HCT116 (cell line): ENCODE measurements at regions not wholly inside any gene's neighbourhood (a gene's known extent, or its start where the extent isn't known, plus 50 kb on each side); places are given as distances from the start of the nearest gene placed in this dataset.

Experiments used
- ATAC-seq: fragments of 200-7000 bp; cut with Tn5 transposase; 2 replicates; pipeline ENCODE4 v1.9.1; 2020; ENCODE audit warnings: mild to moderate bottlenecking, moderate library complexity
- BruUV-seq: library from RNA; stranded (reverse); fragments of 400-500 nt; replicated peaks from 2 replicates; lab custom pipeline; 2021; lab: Mats Ljungman, UMichigan
- CTCF ChIA-PET: fragments of 300-600 bp; sonication (Branson Sonifier 250); formaldehyde crosslinking; loops from one replicate; lab custom pipeline; 2021; ENCODE audit warnings: antibody characterized with exemption; lab: Charles Lee
- POLR2A ChIA-PET: fragments of 300-600, 350-600 bp; sonication (Branson Sonifier 250); formaldehyde crosslinking; loops from one replicate; lab custom pipeline; 2021; ENCODE audit warnings: antibody characterized with exemption; lab: Charles Lee
- RAD21 ChIA-PET, 2 experiments: fragments of 300-600 bp; sonication (Branson Sonifier 250); formaldehyde crosslinking; loops; one replicate each; lab custom pipeline; 2023; ENCODE audit warnings: low total read pairs in 2 of 2; ENCODE audit not compliant: uncharacterized antibody in 2 of 2, unreplicated experiment in 2 of 2, low non-redundant PET in 1 of 2; lab: Charles Lee
- DNase-seq: peaks from one replicate; pipeline ENCODE4 v3.0.0-alpha.2; 2010; ENCODE audit warnings: low read depth, low spot score
- H2AFZ ChIP-seq: fragments of 200-600 bp; shearing (Covaris generic), sonication (generic); 2 replicates; pipeline ENCODE4 v1.6.1; 2017; ENCODE audit warnings: low read depth, mixed run types, mixed read lengths, antibody characterized with exemption, low read length; ENCODE audit not compliant: poor library complexity, severe bottlenecking
- H3K27ac ChIP-seq: 2 replicates; pipeline ENCODE4 v1.5.1; 2012; ENCODE audit warnings: low read depth, low read length
- H3K27me3 ChIP-seq: fragments of 200-600 bp; sonication (generic); 2 replicates; pipeline ENCODE4 v1.6.1; 2016; ENCODE audit warnings: mixed run types, low read length, mixed read lengths; ENCODE audit not compliant: insufficient read depth
- H3K36me3 ChIP-seq, 2 experiments: fragments of 200-500 bp in 1 of 2; fragments of 200-600 bp in 1 of 2; sonication (Bioruptor generic) in 1 of 2; sonication (generic) in 1 of 2; 2 replicates each; pipeline versions ENCODE4 v1.5.1 to v1.6.1; 2014 to 2016; ENCODE audit warnings: low read length in 2 of 2, inconsistent platforms in 1 of 2, mixed read lengths in 1 of 2, mixed run types in 1 of 2; ENCODE audit not compliant: insufficient read depth in 2 of 2, control insufficient read depth in 1 of 2
- H3K4me1 ChIP-seq, 2 experiments: fragments of 200-600 bp in 1 of 2; sonication (generic) in 1 of 2; 2 replicates each; pipeline versions ENCODE4 v1.5.1 to v1.6.1; 2012 to 2017; ENCODE audit warnings: low read length in 2 of 2, inconsistent platforms in 1 of 2, mild to moderate bottlenecking in 1 of 2, mixed read lengths in 1 of 2, mixed run types in 1 of 2, moderate library complexity in 1 of 2; ENCODE audit not compliant: insufficient read depth in 2 of 2, control insufficient read depth in 1 of 2
- H3K4me2 ChIP-seq: fragments of 200-600 bp; sonication (generic); 2 replicates; pipeline ENCODE4 v1.6.1; 2017; ENCODE audit warnings: mixed run types, low read length, mixed read lengths
- H3K4me3 ChIP-seq, 2 experiments: fragments of 200-600 bp in 1 of 2; sonication (generic) in 1 of 2; replicated peaks in 1 of 2; 2 replicates each; pipeline ENCODE4 v1.5.1; 2011 to 2016; ENCODE audit warnings: low read length in 2 of 2, control low read depth in 1 of 2, low read depth in 1 of 2, mild to moderate bottlenecking in 1 of 2, mixed read lengths in 1 of 2, mixed run types in 1 of 2
- H3K79me2 ChIP-seq: fragments of 200-600 bp; sonication (generic); 2 replicates; pipeline ENCODE4 v1.6.1; 2017; ENCODE audit warnings: mild to moderate bottlenecking, mixed run types, low read length, moderate library complexity, mixed read lengths; ENCODE audit not compliant: insufficient read depth
- H3K9ac ChIP-seq: fragments of 200-600 bp; sonication (generic); 2 replicates; pipeline ENCODE4 v1.6.1; 2016; ENCODE audit warnings: low read length, mixed read lengths
- H3K9me2 ChIP-seq: fragments of 200-600 bp; sonication (generic), shearing (Covaris generic); 2 replicates; pipeline ENCODE4 v1.6.1; 2017; ENCODE audit warnings: mixed run types, mild to moderate bottlenecking, moderate library complexity; ENCODE audit not compliant: insufficient read depth
- H3K9me3 ChIP-seq, 2 experiments: fragments of 200-500 bp in 1 of 2; fragments of 200-600 bp in 1 of 2; sonication (Bioruptor generic) in 1 of 2; sonication (generic) in 1 of 2; 2 replicates each; pipeline ENCODE4 v1.6.1; 2014 to 2017; ENCODE audit warnings: low read length in 2 of 2, mixed read lengths in 2 of 2, inconsistent platforms in 1 of 2, low read depth in 1 of 2, mild to moderate bottlenecking in 1 of 2, mixed run types in 1 of 2, moderate library complexity in 1 of 2; ENCODE audit not compliant: control insufficient read depth in 1 of 2, insufficient read depth in 1 of 2
- H4K20me1 ChIP-seq: fragments of 200-600 bp; sonication (generic), shearing (Covaris generic); 2 replicates; pipeline ENCODE4 v1.6.1; 2017; ENCODE audit warnings: mixed run types, mild to moderate bottlenecking, moderate library complexity; ENCODE audit not compliant: insufficient read depth
- ATF3 ChIP-seq: IDR thresholded peaks from 2 replicates; pipeline ENCODE4 v1.6.1; 2012
- ELF1 ChIP-seq: IDR thresholded peaks from 2 replicates; pipeline ENCODE4 v1.6.1; 2012; ENCODE audit warnings: low read depth, borderline replicate concordance
- EZH2 ChIP-seq: fragments of 200-600 bp; sonication (generic); IDR thresholded peaks from 2 replicates; pipeline ENCODE4 v1.6.1; 2017; ENCODE audit warnings: antibody characterized with exemption, mixed run types
- POLR2A ChIP-seq: IDR thresholded peaks from 2 replicates; pipeline ENCODE4 v1.7.0; 2011; ENCODE audit warnings: borderline replicate concordance; ENCODE audit not compliant: insufficient read depth, insufficient read length; ENCODE audit errors: extremely low read depth
- POLR2AphosphoS5 ChIP-seq: IDR thresholded peaks from 2 replicates; pipeline ENCODE4 v1.6.1; 2011; ENCODE audit warnings: mild to moderate bottlenecking, low read depth, low read length, moderate library complexity
- RAD21 ChIP-seq: IDR thresholded peaks from 2 replicates; pipeline ENCODE4 v1.6.1; 2012; ENCODE audit warnings: low read depth, mild to moderate bottlenecking
- REST ChIP-seq: IDR thresholded peaks from 2 replicates; pipeline ENCODE4 v1.6.1; 2012; ENCODE audit warnings: low read depth
- ZNF274 ChIP-seq: fragments of 200-500 bp; sonication (Bioruptor generic); IDR thresholded peaks from 2 replicates; pipeline ENCODE4 v1.6.1; 2014; ENCODE audit warnings: mild to moderate bottlenecking, low read depth, low read length, inconsistent platforms
- intact Hi-C: fragments of 100-400 bp; cut with micrococcal nuclease; formaldehyde crosslinking; loops from 2 replicates; pipeline ENCODE4 v1.10.0; 2022

GRCh38 chr5:63843190-63843589, 119.1 kb downstream of the HTR1A start:
- RAD21 ChIA-PET = no interaction called here
- no peak for ATAC-seq
- BruUV-seq = no TSS peak

GRCh38 chr5:63837437-63837836, 124.8 kb downstream of the HTR1A start:
- POLR2A ChIA-PET = interaction anchor here (0.6 kb wide), 1 partner anchor 660 kb away, joined by 3 read pairs; no protein-coding TSS in a partner anchor
- Histone ChIP-seq H3K4me1 (no peaks in the 10 kb centered on the region), H3K9me2 (no peaks in the 10 kb centered on the region), H2AFZ (no peak overlapping the region), H4K20me1 (no peaks in the 10 kb centered on the region), H3K27ac (no peak overlapping the region), H3K36me3 (no peaks in the 10 kb centered on the region), H3K9me3 (peaks cover 9 to 20% of the 10 kb centered on the region in 2 experiments; a peak in 2 of 4 replicates), H3K4me2 (no peak overlapping the region), H3K9ac (no peak overlapping the region), H3K79me2 (no peaks in the 10 kb centered on the region), H3K4me3 (no peak overlapping the region), H3K27me3 (no peaks in the 10 kb centered on the region)
- RAD21 ChIA-PET = no interaction called here
- TF ChIP-seq ATF3 = no peak
- TF ChIP-seq POLR2AphosphoS5 = no peak
- no peak for TF ChIP-seq RAD21
- TF ChIP-seq REST = no peak
- TF ChIP-seq POLR2A = no peak
- no peak for TF ChIP-seq ELF1
- no peak for TF ChIP-seq EZH2
- no peak for DNase-seq
- BruUV-seq = no TSS peak
- intact Hi-C loops = no loop called here
- CTCF ChIA-PET = no interaction called here
- no peak for ATAC-seq

More at GRCh38 chr5:63843190-63843589, 119.1 kb downstream of the HTR1A start:
- H3K9me3 ChIP-seq = peaks cover 11 to 20% of the 10 kb centered on the region in 2 experiments; a peak in 2 of 4 replicates
- ChIA-PET POLR2A (no interaction called here), CTCF (no interaction called here)
- H3K27me3 ChIP-seq = no peaks in the 10 kb centered on the region
- no peaks in the 10 kb centered on the region for H3K79me2 ChIP-seq
- no peak overlapping the region for H3K9ac ChIP-seq
- no peaks in the 10 kb centered on the region for H4K20me1 ChIP-seq
- intact Hi-C loops = no loop called here
- no peaks in the 10 kb centered on the region for H3K36me3 ChIP-seq
- no peak overlapping the region for H3K4me2 ChIP-seq
- H3K27ac ChIP-seq = no peak overlapping the region
- H2AFZ ChIP-seq = no peak overlapping the region
- H3K4me3 ChIP-seq = no peak overlapping the region
- TF ChIP-seq ZNF274 = no peak
- no peak for DNase-seq
- H3K4me1 ChIP-seq = no peaks in the 10 kb centered on the region
- H3K9me2 ChIP-seq = no peaks in the 10 kb centered on the region
